ENCODE measurements at regions not wholly inside any gene's neighbourhood (a gene's known extent, or its start where the extent isn't known, plus 50 kb on each side); places are given as distances from the start of the nearest gene placed in this dataset.

GRCh38 chr4:169902658-169903345, 123.4 kb downstream of the MFAP3L start:
- TF ChIP-seq, protein P1, sequence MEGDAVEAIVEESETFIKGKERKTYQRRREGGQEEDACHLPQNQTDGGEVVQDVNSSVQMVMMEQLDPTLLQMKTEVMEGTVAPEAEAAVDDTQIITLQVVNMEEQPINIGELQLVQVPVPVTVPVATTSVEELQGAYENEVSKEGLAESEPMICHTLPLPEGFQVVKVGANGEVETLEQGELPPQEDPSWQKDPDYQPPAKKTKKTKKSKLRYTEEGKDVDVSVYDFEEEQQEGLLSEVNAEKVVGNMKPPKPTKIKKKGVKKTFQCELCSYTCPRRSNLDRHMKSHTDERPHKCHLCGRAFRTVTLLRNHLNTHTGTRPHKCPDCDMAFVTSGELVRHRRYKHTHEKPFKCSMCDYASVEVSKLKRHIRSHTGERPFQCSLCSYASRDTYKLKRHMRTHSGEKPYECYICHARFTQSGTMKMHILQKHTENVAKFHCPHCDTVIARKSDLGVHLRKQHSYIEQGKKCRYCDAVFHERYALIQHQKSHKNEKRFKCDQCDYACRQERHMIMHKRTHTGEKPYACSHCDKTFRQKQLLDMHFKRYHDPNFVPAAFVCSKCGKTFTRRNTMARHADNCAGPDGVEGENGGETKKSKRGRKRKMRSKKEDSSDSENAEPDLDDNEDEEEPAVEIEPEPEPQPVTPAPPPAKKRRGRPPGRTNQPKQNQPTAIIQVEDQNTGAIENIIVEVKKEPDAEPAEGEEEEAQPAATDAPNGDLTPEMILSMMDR (IDR thresholded peaks at IDR 0.05) = no peak
- TF ChIP-seq POLR2A (IDR thresholded peaks at IDR 0.05) (no peak), POLR2AphosphoS5 (IDR thresholded peaks at IDR 0.05) (no peak), EP300 (IDR thresholded peaks at IDR 0.05) (no peak)

All from gastroesophageal sphincter (tissue), 3 donors.